IMR-90 (cell line): ENCODE measurements at regions not wholly inside any gene's neighbourhood (a gene's known extent, or its start where the extent isn't known, plus 50 kb on each side); places are given as distances from the start of the nearest gene placed in this dataset.

ENCODE experiments used
- ATAC-seq: fragments of 200-7000 bp; cut with Tn5 transposase; 2 replicates; pipeline ENCODE4 v1.9.1; 2020; ENCODE audit warnings: low read depth, mild to moderate bottlenecking, moderate library complexity
- BruUV-seq: library from RNA; stranded (reverse); fragments of 400-500 nt; replicated peaks from 2 replicates; lab custom pipeline; 2021; lab: Mats Ljungman, UMichigan
- CTCF ChIA-PET: fragments of 300-600 bp; formaldehyde crosslinking; extraction: SDS; loops from one replicate; lab custom pipeline; 2021; ENCODE audit warnings: antibody characterized with exemption; lab: Yijun Ruan, JAX
- POLR2A ChIA-PET: fragments of 300-600 bp; sonication (Branson Sonifier 250); formaldehyde crosslinking; loops from one replicate; lab custom pipeline; 2022; ENCODE audit warnings: antibody characterized with exemption; ENCODE audit not compliant: unreplicated experiment; lab: Charles Lee
- DNase-seq: peaks from one replicate; pipeline ENCODE4 v3.0.0; 2013
- H2AFZ ChIP-seq: replicated peaks from 2 replicates; pipeline ENCODE3; 2013; ENCODE audit warnings: low read length, mild to moderate bottlenecking; ENCODE audit not compliant: poor library complexity
- H2AK5ac ChIP-seq: 2 replicates; pipeline ENCODE4 v1.6.1; 2013; ENCODE audit warnings: low read depth, low read length, inconsistent platforms
- H2AK9ac ChIP-seq: replicated peaks from 2 replicates; pipeline ENCODE3; 2013; ENCODE audit warnings: mild to moderate bottlenecking, low read depth, low read length, moderate library complexity; ENCODE audit not compliant: poor library complexity
- H2BK120ac ChIP-seq: 2 replicates; pipeline ENCODE4 v1.6.1; 2013; ENCODE audit warnings: low read depth, low read length, inconsistent platforms
- H2BK15ac ChIP-seq: 3 replicates; pipeline ENCODE4 v1.6.1; 2013; ENCODE audit warnings: low read depth, low read length, inconsistent platforms
- H2BK20ac ChIP-seq: 2 replicates; pipeline ENCODE4 v1.6.1; 2013; ENCODE audit warnings: low read depth, mild to moderate bottlenecking, inconsistent platforms, low read length, moderate library complexity
- H2BK5ac ChIP-seq: 2 replicates; pipeline ENCODE4 v1.6.1; 2013; ENCODE audit warnings: mild to moderate bottlenecking, low read depth, low read length, inconsistent platforms; ENCODE audit not compliant: poor library complexity, severe bottlenecking
- H3K14ac ChIP-seq: replicated peaks from 2 replicates; pipeline ENCODE4 v1.6.1; 2013; ENCODE audit warnings: low read depth, low read length, inconsistent platforms
- H3K18ac ChIP-seq: 2 replicates; pipeline ENCODE4 v1.6.1; 2013; ENCODE audit warnings: low read depth, low read length, control low read depth
- H3K23ac ChIP-seq: 2 replicates; pipeline ENCODE4 v1.6.1; 2013; ENCODE audit warnings: low read depth, low read length, inconsistent platforms
- H3K27ac ChIP-seq: 2 replicates; pipeline ENCODE4 v1.5.1; 2013; ENCODE audit warnings: mild to moderate bottlenecking, control low read depth, low read length; ENCODE audit not compliant: insufficient read depth
- H3K27me3 ChIP-seq: 2 replicates; pipeline ENCODE4 v1.6.1; 2013; ENCODE audit warnings: low read length; ENCODE audit not compliant: control insufficient read depth, insufficient read depth
- H3K36me3 ChIP-seq: 2 replicates; pipeline ENCODE4 v1.6.1; 2013; ENCODE audit warnings: low read length, mixed read lengths; ENCODE audit not compliant: control insufficient read depth, insufficient read depth
- H3K4ac ChIP-seq: 2 replicates; pipeline ENCODE4 v1.6.1; 2013; ENCODE audit warnings: low read depth, low read length, inconsistent platforms
- H3K4me1 ChIP-seq: 2 replicates; pipeline ENCODE4 v1.6.1; 2013; ENCODE audit warnings: low read length, mixed read lengths; ENCODE audit not compliant: control insufficient read depth, insufficient read depth
- H3K4me2 ChIP-seq: 2 replicates; pipeline ENCODE4 v1.6.1; 2013; ENCODE audit warnings: low read depth, mild to moderate bottlenecking, control low read depth, low read length, moderate library complexity
- H3K4me3 ChIP-seq: 2 replicates; pipeline ENCODE4 v1.5.1; 2013; ENCODE audit warnings: low read depth, mild to moderate bottlenecking, control low read depth, low read length, moderate library complexity; ENCODE audit not compliant: insufficient read depth
- H3K56ac ChIP-seq: 2 replicates; pipeline ENCODE4 v1.6.1; 2013; ENCODE audit warnings: low read length, inconsistent platforms; ENCODE audit not compliant: insufficient read depth; ENCODE audit errors: extremely low read depth
- H3K79me1 ChIP-seq, 2 experiments: 2 replicates each; pipeline ENCODE4 v1.6.1; 2013; ENCODE audit warnings: low read length in 2 of 2, inconsistent platforms in 1 of 2, low read depth in 1 of 2
- H3K9ac ChIP-seq: 2 replicates; pipeline ENCODE4 v1.6.1; 2013; ENCODE audit warnings: low read depth, low read length, control low read depth
- H3K9me1 ChIP-seq: 2 replicates; pipeline ENCODE4 v1.6.1; 2013; ENCODE audit warnings: low read length, inconsistent platforms; ENCODE audit not compliant: insufficient read depth
- H3K9me3 ChIP-seq: 2 replicates; pipeline ENCODE4 v1.6.1; 2013; ENCODE audit warnings: low read length; ENCODE audit not compliant: control insufficient read depth, insufficient read depth
- H4K20me1 ChIP-seq: 2 replicates; pipeline ENCODE4 v1.6.1; 2013; ENCODE audit warnings: low read length, inconsistent platforms; ENCODE audit not compliant: insufficient read depth
- H4K5ac ChIP-seq: 2 replicates; pipeline ENCODE4 v1.6.1; 2013; ENCODE audit warnings: mild to moderate bottlenecking, low read depth, low read length, control low read depth
- H4K8ac ChIP-seq, 2 experiments: 2 replicates each; pipeline ENCODE4 v1.6.1; 2013; ENCODE audit warnings: low read depth in 2 of 2, low read length in 2 of 2, control low read depth in 1 of 2, inconsistent platforms in 1 of 2
- H4K91ac ChIP-seq: 2 replicates; pipeline ENCODE4 v1.6.1; 2013; ENCODE audit warnings: low read depth, low read length, inconsistent platforms; ENCODE audit not compliant: insufficient read depth
- CHD1 ChIP-seq: IDR thresholded peaks from 2 replicates; pipeline ENCODE4 v1.6.1; 2012; ENCODE audit warnings: low read depth, low read length, improper control_type of control experiment
- MAZ ChIP-seq: IDR thresholded peaks from 2 replicates; pipeline ENCODE4 v1.6.1; 2012; ENCODE audit warnings: low read depth, mild to moderate bottlenecking, low read length, improper control_type of control experiment, moderate library complexity, borderline replicate concordance
- SMC3 ChIP-seq: fragments of 150-350 bp; IDR thresholded peaks from 2 replicates; pipeline ENCODE4 v1.6.1; 2016; ENCODE audit warnings: low read depth, mild to moderate bottlenecking, antibody characterized with exemption, low read length, moderate library complexity
- WGBS, 2 experiments: methylation state at CpG; one replicate each; pipeline versions ENCODE4 v1.1.5 to v1.1.7; 2013; ENCODE audit warnings: missing lambda C conversion rate in 2 of 2; ENCODE audit not compliant: insufficient read length in 1 of 2; ENCODE audit errors: extremely low coverage in 2 of 2; 5-methylcytosine and 5-hydroxymethylcytosine counted together
- dilution Hi-C: fragments of 300-500 bp; cut with HindIII; formaldehyde crosslinking; loops from one replicate; pipeline ENCODE4 v1.14.3; 2018; ENCODE audit warnings: low sequenced_read_pairs; ENCODE audit not compliant: unreplicated experiment
- in situ Hi-C: fragments of 300-500 bp; cut with MboI; formaldehyde crosslinking; loops from 3 replicates; pipeline ENCODE4 v1.14.3; 2019; ENCODE audit warnings: low sequenced_read_pairs, inconsistent platforms, mixed read lengths
- intact Hi-C: fragments of 100-400 bp; cut with micrococcal nuclease; formaldehyde crosslinking; loops from 2 replicates; pipeline ENCODE4 v1.10.0; 2022
- TF ChIP-seq, protein P1 (sequence below): conservative IDR thresholded peaks from 2 replicates; pipeline ENCODE4 v1.5.1; 2012; ENCODE audit warnings: mild to moderate bottlenecking, low read depth, low read length, improper control_type of control experiment

DNA sequence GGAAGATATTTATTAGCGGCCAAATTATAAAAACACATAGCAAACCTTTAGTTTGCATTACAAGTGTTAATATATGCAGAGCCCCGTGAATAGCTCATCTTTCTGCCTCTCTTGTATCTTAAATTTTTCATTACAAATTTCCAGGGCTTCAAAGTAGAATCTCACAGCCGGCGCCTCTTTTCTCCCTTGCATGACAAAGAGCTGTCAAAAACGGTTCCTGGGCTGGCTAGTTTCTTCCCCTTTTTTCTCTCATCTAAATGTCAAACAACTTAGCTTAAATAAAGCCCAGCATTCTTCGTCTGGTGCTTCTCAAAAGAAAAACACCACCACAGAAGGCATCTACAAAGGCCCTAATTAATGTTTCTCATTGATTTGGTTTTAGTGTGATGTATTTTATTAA lies 253.0 kb downstream of the INSC start:
- POLR2A ChIA-PET = no interaction called here
- in situ Hi-C loops = no loop called here

More for the DNA sequence above, 253.0 kb downstream of the INSC start:
- Histone ChIP-seq H3K4me1 (no peaks in the 10 kb centered on the region), H3K36me3 (no peaks in the 10 kb centered on the region), H3K4me3 (no peak overlapping the region), H4K91ac (no peak overlapping the region), H4K5ac (no peak overlapping the region), H3K4me2 (no peak overlapping the region), H2AK9ac (no peak overlapping the region), H3K23ac (no peak overlapping the region), H3K14ac (no peak overlapping the region), H3K9ac (no peak overlapping the region), H2AK5ac (no peak overlapping the region), H3K9me1 (no peaks in the 10 kb centered on the region), H3K18ac (no peak overlapping the region), H2BK15ac (no peak overlapping the region), H3K79me1 (no peaks in the 10 kb centered on the region), H2BK120ac (no peak overlapping the region), H3K9me3 (no peaks in the 10 kb centered on the region), H2BK20ac (no peak overlapping the region), H3K56ac (no peak overlapping the region), H2AFZ (no peak overlapping the region), H4K20me1 (no peaks in the 10 kb centered on the region), H4K8ac (no peak overlapping the region), H3K27me3 (0 out of 2 replicates have a peak, but pooled peaks cover 2% of the 10 kb centered on the region), H2BK5ac (no peak overlapping the region), H3K27ac (no peak overlapping the region), H3K4ac (no peak overlapping the region)
- dilution Hi-C loops = no loop called here
- intact Hi-C loops = no loop called here
- no TSS peak for BruUV-seq
- no peak for TF ChIP-seq MAZ
- TF ChIP-seq CHD1 = no peak
- TF ChIP-seq SMC3 = no peak
- TF ChIP-seq, protein P1, sequence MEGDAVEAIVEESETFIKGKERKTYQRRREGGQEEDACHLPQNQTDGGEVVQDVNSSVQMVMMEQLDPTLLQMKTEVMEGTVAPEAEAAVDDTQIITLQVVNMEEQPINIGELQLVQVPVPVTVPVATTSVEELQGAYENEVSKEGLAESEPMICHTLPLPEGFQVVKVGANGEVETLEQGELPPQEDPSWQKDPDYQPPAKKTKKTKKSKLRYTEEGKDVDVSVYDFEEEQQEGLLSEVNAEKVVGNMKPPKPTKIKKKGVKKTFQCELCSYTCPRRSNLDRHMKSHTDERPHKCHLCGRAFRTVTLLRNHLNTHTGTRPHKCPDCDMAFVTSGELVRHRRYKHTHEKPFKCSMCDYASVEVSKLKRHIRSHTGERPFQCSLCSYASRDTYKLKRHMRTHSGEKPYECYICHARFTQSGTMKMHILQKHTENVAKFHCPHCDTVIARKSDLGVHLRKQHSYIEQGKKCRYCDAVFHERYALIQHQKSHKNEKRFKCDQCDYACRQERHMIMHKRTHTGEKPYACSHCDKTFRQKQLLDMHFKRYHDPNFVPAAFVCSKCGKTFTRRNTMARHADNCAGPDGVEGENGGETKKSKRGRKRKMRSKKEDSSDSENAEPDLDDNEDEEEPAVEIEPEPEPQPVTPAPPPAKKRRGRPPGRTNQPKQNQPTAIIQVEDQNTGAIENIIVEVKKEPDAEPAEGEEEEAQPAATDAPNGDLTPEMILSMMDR = no peak
- ATAC-seq = no peak
- DNase-seq = no peak
- CTCF ChIA-PET = interaction anchor here (0.6 kb wide), 1 partner anchor 730 kb away, joined by 3 read pairs; no protein-coding TSS in a partner anchor
- WGBS, 2 experiments = 30% methylated on average over 2 of the region's 6 CpGs; no CpG with 5 or more reads in 1 of the 2 experiments
